H1 (cell line): ENCODE measurements at regions not wholly inside any gene's neighbourhood (a gene's known extent, or its start where the extent isn't known, plus 50 kb on each side); places are given as distances from the start of the nearest gene placed in this dataset.

Experiments used
- ATF2 ChIP-seq: IDR thresholded peaks from 2 replicates; pipeline ENCODE4 v1.6.1; 2012; ENCODE audit warnings: low read length, inconsistent platforms
- CBX8 ChIP-seq: fragments of 300-800, 300-1000 bp; sonication (generic); IDR thresholded peaks from 2 replicates; pipeline ENCODE4 v1.7.1; 2016; ENCODE audit warnings: low read depth, low read length, borderline replicate concordance
- CHD7 ChIP-seq: fragments of 300-600 bp; sonication (generic); IDR thresholded peaks from 2 replicates; pipeline ENCODE4 v1.7.1; 2012; ENCODE audit warnings: low read length, moderate library complexity, mild to moderate bottlenecking, inconsistent platforms; ENCODE audit not compliant: insufficient replicate concordance
- HDAC6 ChIP-seq: IDR thresholded peaks from one replicate; pipeline ENCODE4 v1.7.1; 2012; ENCODE audit warnings: low read depth, mild to moderate bottlenecking, inconsistent platforms, low read length, moderate library complexity
- JUND ChIP-seq: IDR thresholded peaks from 2 replicates; pipeline ENCODE4 v1.6.1; 2011; ENCODE audit warnings: mild to moderate bottlenecking, improper control_type of control experiment, low read length
- PHF8 ChIP-seq: fragments of 200-600 bp; sonication (generic); conservative IDR thresholded peaks from 2 replicates; pipeline ENCODE4 v1.7.1; 2012; ENCODE audit warnings: low read depth, mild to moderate bottlenecking, inconsistent platforms, low read length, moderate library complexity
- POU5F1 ChIP-seq: IDR thresholded peaks from 2 replicates; pipeline ENCODE4 v1.6.1; 2011; ENCODE audit warnings: low read depth, mild to moderate bottlenecking, low read length, moderate library complexity
- RNF2 ChIP-seq: fragments of 200-900, 300-1000 bp; sonication (generic); IDR thresholded peaks from 2 replicates; pipeline ENCODE4 v1.7.1; 2016; ENCODE audit warnings: borderline replicate concordance, low read depth, mild to moderate bottlenecking, antibody characterized with exemption, low read length; ENCODE audit not compliant: poor library complexity, severe bottlenecking; ENCODE audit errors: missing control alignments
- ZNF274 ChIP-seq: IDR thresholded peaks from 2 replicates; pipeline ENCODE4 v1.7.0; 2012; ENCODE audit warnings: low read length, borderline replicate concordance; ENCODE audit errors: extremely low read depth

GRCh38 chr9:24479361-24480059, 66.2 kb downstream of the IZUMO3 start (continued):
- no peak for TF ChIP-seq CHD7
- TF ChIP-seq RNF2, result no peak
- no peak for TF ChIP-seq JUND
- TF ChIP-seq ATF2, result no peak
- TF ChIP-seq CBX8, result no peak
- no peak for TF ChIP-seq HDAC6
- no peak for TF ChIP-seq POU5F1
- TF ChIP-seq ZNF274, result no peak
- TF ChIP-seq PHF8, result no peak
